ENCODE measurements at regions not wholly inside any gene's neighbourhood (a gene's known extent, or its start where the extent isn't known, plus 50 kb on each side); places are given as distances from the start of the nearest gene placed in this dataset.
"Not testable (repeated sequence)": the region's sequence is repeated elsewhere in the genome, so short reads cannot be mapped to it uniquely, and the experiment has no call there.

DNA sequence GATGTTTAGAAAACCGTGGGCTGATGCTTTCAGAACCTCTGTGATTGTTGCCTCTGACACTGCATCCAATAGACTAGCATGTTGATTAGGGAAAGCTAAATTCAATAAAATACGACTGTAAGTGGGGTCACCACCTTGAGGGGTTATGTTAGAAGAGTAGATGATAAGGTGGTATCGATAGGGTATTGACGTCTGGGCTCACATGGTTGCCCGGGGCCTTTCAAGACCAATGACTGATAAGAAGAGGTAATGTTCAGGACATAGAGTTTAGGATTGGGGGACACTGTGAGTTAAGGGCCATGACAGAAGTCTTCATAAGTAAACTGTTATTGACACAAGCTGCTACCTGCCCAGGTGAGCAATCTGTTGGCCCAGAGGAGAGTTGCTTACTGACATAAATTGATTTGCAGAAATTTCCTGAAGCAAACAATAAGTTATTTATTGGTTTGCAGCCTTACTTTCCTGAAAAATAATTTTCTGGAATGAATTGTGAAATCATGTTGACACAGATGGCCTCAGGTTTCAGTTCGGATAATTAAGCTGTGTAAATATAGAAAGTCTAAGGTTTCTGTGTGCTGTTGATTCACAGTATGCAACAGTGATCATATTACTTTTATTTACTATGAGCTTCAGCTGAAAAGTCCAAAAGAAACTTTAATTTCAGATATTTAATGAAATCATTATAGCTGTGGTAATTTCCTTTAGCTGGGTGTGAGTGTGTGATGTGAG lies 289.9 kb upstream of the PRSS16 start:
- not testable (repeated sequence) for DNase-seq

DNA sequence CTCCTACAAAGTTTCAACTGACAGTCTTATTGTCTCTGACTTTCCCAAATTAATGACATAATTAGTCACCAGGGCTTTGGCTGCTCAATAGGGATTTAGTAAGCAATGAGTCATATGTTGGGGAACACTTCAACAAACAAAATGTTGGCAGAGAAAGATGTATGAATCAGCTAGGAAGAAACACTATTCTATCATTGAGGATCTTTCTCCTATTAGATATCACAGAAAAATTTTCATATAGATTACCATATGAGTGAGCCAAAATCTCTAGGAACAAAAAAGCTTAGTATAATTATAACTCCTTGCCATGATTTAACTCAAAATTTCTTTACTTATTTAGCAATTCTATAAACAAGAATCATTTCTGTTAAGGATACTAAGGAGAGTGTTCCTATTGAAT lies 286.3 kb upstream of the PRSS16 start:
- not testable (repeated sequence) for DNase-seq

DNA sequence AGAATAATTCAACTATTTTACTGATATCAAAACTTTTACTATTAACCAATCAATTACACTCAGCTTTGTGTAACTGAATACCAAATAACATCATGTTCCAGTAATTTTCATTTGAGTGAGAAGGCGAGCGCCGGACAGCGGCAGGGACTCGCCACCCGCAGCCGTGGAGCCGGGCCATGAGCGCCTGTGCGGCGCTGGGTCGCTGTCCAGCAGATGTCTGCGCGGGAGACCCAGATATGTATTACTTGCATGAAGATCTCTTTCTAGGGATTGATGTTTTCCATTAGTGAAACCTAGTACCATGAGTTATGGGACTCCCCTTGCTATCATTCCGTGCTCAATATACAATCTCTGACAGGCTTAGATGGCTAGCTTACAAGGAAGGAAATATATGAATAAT lies 245.1 kb upstream of the PRSS16 start:
- no peak for DNase-seq

GRCh38 chr6:27007020-27007419 lies 240.5 kb upstream of the PRSS16 start:
- DNase-seq, result no peak

DNA sequence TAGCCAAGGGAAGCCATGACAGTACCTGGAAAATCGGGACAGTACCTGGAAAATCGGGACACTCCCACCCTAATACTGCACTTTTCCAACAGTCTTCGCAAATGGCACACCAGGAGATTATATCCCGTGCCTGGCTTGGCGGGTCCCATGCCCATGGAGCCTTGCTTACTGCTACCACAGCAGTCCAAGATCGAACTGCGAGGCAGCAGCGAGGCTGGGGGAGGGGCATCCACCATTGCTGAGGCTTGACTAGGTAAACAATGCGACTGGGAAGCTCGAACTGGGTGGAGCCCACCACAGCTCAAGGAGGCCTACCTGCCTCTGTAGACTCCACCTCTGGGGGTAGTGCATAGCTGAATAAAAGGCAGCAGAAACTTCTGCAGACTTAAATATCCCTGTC lies 238.9 kb upstream of the PRSS16 start:
- not testable (repeated sequence) for DNase-seq

DNA sequence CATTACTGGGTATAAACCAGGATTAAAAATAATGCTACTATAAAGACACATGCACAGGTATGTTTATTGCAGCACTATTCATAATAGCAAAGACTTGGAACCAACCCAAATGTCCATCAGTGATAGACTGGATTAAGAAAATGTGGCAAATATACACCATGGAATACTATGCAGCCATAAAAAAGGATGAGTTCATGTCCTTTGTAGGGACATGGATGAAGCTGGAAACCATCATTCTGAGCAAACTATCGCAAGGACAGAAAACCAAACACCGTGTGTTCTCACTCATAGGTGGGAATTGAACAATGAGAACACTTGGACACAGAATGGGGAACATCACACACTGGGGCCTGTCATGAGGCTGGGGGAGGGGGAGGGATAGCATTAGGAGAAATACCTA lies 233.4 kb upstream of the PRSS16 start:
- DNase-seq, result not testable (repeated sequence)

- DNase-seq, result no peak
Observed at GRCh38 chr6:27016689-27017088, 230.8 kb upstream of the PRSS16 start.

GRCh38 chr6:27018401-27018800 lies 229.1 kb upstream of the PRSS16 start:
- not testable (repeated sequence) for DNase-seq

GRCh38 chr6:27019651-27020552 lies 227.6 kb upstream of the PRSS16 start:
- DNase-seq, result peak; percentile 73

- DNase-seq, result no peak
Observed at GRCh38 chr6:27020553-27020880, 227.0 kb upstream of the PRSS16 start.

GRCh38 chr6:27023664-27024063 lies 223.8 kb upstream of the PRSS16 start:
- no peak for DNase-seq

- no peak for DNase-seq
Observed at GRCh38 chr6:27025351-27025750, 222.2 kb upstream of the PRSS16 start.

GRCh38 chr6:27026361-27026760 lies 221.1 kb upstream of the PRSS16 start:
- DNase-seq, result no peak

- no peak for DNase-seq
Observed at GRCh38 chr6:27031302-27031701, 216.2 kb upstream of the PRSS16 start.

DNA sequence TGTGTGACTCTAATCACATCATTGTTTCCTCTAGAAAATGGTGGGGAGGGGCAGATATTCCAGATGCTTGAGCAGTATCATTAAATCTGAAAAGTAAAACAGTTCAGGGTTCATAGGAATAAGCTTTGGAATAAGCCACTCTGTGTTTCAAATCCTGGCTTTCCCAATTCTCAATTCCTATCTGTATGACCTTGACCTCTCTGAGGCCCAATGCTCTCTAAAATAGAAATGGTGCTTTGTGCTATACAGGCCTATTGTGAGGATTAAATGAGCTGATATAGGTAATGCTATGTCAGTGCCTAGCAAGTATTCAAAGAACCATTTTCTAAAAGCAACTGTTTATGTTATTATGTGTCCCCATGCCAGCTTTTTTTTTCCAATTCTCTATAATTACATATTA lies 209.0 kb upstream of the PRSS16 start:
- DNase-seq, result no peak

- DNase-seq, result no peak
Observed at GRCh38 chr6:27040244-27041042, 207.1 kb upstream of the PRSS16 start.

GRCh38 chr6:27043244-27043643 lies 204.3 kb upstream of the PRSS16 start:
- DNase-seq, result no peak

DNA sequence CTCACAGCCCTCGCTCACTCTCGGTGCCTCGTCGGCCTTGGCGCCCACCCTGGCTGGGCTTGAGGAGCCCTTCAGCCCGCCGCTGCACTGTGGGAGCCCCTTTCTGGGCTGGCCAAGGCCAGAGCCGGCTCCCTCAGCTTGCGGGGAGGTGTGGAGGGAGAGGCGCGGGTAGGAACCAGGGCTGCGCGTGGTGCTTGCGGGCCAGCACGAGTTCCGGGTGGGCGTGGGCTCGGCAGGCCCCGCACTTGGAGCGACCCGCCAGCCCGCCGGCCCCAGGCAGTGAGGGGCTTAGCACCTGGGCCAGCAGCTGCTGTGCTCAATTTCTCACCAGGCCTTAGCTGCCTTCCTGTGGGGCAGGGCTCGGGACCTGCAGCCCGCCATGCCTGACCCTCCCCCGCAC lies 202.4 kb upstream of the PRSS16 start:
- DNase-seq, result not testable (repeated sequence)

DNA sequence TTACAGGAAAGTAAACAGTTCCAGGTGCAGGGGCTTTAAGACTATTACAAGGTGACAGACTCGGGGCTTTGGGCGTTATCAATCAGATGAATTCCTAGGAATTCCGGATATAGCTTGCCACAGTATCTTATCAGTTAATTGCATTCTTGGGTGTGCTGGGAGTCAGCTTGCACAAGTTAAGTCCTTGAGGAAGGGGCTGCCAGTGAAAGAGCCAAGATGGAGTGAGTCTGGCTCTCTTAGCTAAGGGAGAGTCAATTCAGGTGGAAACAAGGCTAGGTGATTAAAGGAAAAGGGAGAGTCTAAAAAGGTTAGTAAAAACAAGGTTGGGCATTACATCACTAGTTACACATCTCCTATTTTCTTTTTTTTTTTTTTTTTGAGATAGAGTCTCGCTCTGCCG lies 199.8 kb upstream of the PRSS16 start:
- not testable (repeated sequence) for DNase-seq

- DNase-seq, result no peak
Observed at GRCh38 chr6:27049863-27050781, 197.4 kb upstream of the PRSS16 start.

- not testable (repeated sequence) for DNase-seq
Observed at GRCh38 chr6:27052082-27052730, 195.3 kb upstream of the PRSS16 start.

GRCh38 chr6:27052731-27053082 lies 194.8 kb upstream of the PRSS16 start:
- no peak for DNase-seq

Measured in amniotic stem cell (primary cell).